ENCODE measurements at regions not wholly inside any gene's neighbourhood (a gene's known extent, or its start where the extent isn't known, plus 50 kb on each side); places are given as distances from the start of the nearest gene placed in this dataset.
"Not testable (repeated sequence)": the region's sequence is repeated elsewhere in the genome, so short reads cannot be mapped to it uniquely, and the experiment has no call there.

- TF ChIP-seq PAX5 (IDR thresholded peaks at IDR 0.05; ENCODE audit: insufficient read depth, low read length, severe bottlenecking); POLR2AphosphoS5 (IDR thresholded peaks at IDR 0.05; ENCODE audit: low read depth, low read length); TAF1 (IDR thresholded peaks at IDR 0.05; ENCODE audit: low read depth, low read length); POLR2A (IDR thresholded peaks at IDR 0.05; ENCODE audit: low read depth, low read length); SPI1 (IDR thresholded peaks at IDR 0.05; ENCODE audit: low read depth, low read length); POU2F2 (IDR thresholded peaks at IDR 0.05; ENCODE audit: low read depth, low read length): not testable (repeated sequence)
Observed at GRCh38 chr2:111505267-111505666, 378.7 kb downstream of the ANAPC1 start.

Measured in GM12891 (cell line).